ENCODE measurements at regions not wholly inside any gene's neighbourhood (a gene's known extent, or its start where the extent isn't known, plus 50 kb on each side); places are given as distances from the start of the nearest gene placed in this dataset.

DNA sequence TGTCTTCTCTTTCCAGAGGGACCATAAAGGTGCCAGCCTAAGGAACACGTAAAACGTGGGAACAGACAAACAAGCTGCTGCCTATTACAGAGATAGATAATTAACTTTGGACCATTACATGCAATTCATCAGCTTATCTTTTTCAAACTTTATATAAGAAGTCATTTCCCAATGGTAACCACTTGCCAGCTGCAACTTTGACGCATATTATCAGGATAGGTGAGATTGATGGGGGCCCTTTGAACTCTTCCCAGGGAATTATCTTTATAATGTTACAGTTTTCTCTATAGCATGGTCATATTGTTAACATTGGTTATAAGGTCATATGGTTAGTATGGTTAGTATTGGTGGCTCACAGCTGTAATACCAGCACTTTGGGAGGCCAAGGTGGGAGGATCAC is 94.1 kb upstream of the BMP2K start:
- no peaks in the 10 kb centered on the region for H3K4me1 Mint-ChIP-seq (ENCODE audit: low read depth in 2 of 2)
- H3K36me3 Mint-ChIP-seq = no peaks in the 10 kb centered on the region
- DNase-seq (ENCODE audit: low spot score) (no peak), ATAC-seq (no peak)
- H3K27me3 Mint-ChIP-seq = peaks cover 5 to 16% of the 10 kb centered on the region in 2 donors
- H3K27ac Mint-ChIP-seq = no peak overlapping the region
- no peaks in the 10 kb centered on the region for H3K9me3 Mint-ChIP-seq
- H3K4me3 Mint-ChIP-seq = no peak overlapping the region

- DNase-seq (ENCODE audit: low spot score) (no peak), ATAC-seq (no peak)
- Mint-ChIP-seq H3K4me3 (no peak overlapping the region), H3K9me3 (no peaks in the 10 kb centered on the region), H3K4me1 (ENCODE audit: low read depth in 2 of 2) (no peaks in the 10 kb centered on the region), H3K27me3 (peaks cover 5 to 16% of the 10 kb centered on the region in 2 donors), H3K27ac (no peak overlapping the region), H3K36me3 (no peaks in the 10 kb centered on the region)
Observed at GRCh38 chr4:78683352-78683751, 92.8 kb upstream of the BMP2K start.

DNA sequence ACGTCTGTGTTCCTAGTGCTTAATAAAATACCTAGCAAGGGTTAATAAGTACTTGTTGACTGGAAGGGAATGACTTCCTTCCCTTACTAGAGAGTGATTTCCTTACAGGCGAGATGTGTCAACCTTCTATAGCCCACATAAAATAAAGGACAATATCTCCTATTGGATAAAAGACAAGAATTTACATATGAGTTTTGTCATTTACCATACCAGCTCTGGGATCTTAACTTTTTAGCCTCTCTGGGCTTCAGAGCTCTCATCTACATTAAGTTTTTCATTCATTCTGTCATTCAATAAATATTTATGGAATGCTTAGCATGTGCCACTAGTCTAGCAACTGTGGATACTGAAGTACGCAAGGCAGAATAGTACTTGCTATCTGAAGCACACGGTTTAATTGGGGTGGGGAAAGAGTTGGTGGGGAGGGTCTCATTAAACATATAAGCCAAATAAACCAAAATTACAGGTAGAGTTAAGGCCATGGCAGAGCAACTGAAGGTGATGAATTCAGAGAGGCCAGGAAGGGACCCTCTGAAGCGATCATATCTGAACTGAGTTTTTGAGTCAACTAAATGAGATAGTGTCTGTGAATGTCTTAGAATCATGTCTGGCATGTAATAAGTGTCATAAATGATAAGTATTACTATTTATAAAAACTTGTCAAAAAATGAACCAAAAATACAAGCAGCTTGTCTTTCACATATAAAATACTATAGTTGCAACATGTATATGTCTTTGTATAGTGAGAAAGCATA is 91.6 kb upstream of the BMP2K start:
- H3K27me3 Mint-ChIP-seq = peaks cover 5 to 16% of the 10 kb centered on the region in 2 donors
- no peak for DNase-seq (ENCODE audit: low spot score)

GRCh38 chr4:78687818-78688217 is 88.3 kb upstream of the BMP2K start:
- peaks cover 0 to 3% of the 10 kb centered on the region in 2 donors for H3K4me1 Mint-ChIP-seq (ENCODE audit: low read depth in 2 of 2)
- peak in 1 of 2 donors; percentile 12 for ATAC-seq
- no peak overlapping the region for H3K4me3 Mint-ChIP-seq
- H3K27me3 Mint-ChIP-seq = peaks cover 6 to 31% of the 10 kb centered on the region in 2 donors
- no peak overlapping the region for H3K27ac Mint-ChIP-seq
- no peaks in the 10 kb centered on the region for H3K36me3 Mint-ChIP-seq
- no peak for DNase-seq (ENCODE audit: low spot score)
- no peaks in the 10 kb centered on the region for H3K9me3 Mint-ChIP-seq

More for the DNA sequence above, 91.6 kb upstream of the BMP2K start:
- H3K27ac Mint-ChIP-seq = no peak overlapping the region
- H3K9me3 Mint-ChIP-seq = no peaks in the 10 kb centered on the region
- H3K36me3 Mint-ChIP-seq = no peaks in the 10 kb centered on the region
- H3K4me1 Mint-ChIP-seq (ENCODE audit: low read depth in 2 of 2) = no peaks in the 10 kb centered on the region
- no peak overlapping the region for H3K4me3 Mint-ChIP-seq
- ATAC-seq = no peak

DNA sequence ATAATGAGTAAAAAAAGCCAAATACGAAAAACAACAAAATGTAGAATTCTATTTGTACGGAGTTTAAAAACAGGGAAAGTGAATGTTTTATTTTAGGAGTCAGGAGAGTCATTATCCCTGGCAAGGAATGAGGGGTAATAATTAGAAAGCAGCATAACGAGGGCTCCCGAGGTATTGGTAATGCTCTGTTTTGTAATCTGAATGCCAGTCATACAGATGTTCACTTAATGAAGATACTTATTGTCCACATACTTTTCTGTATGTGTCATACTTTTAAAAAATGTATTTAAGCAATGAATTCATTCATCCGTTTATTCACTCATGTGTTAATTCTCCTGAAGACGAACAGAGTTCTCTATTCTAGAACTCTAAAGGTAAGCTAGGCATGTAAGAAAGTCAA is 87.8 kb upstream of the BMP2K start:
- peaks cover 0 to 3% of the 10 kb centered on the region in 2 donors for H3K4me1 Mint-ChIP-seq (ENCODE audit: low read depth in 2 of 2)
- DNase-seq (ENCODE audit: low spot score) = no peak
- H3K4me3 Mint-ChIP-seq = no peak overlapping the region
- peaks cover 6 to 31% of the 10 kb centered on the region in 2 donors for H3K27me3 Mint-ChIP-seq
- no peak for ATAC-seq
- no peaks in the 10 kb centered on the region for H3K9me3 Mint-ChIP-seq
- no peaks in the 10 kb centered on the region for H3K36me3 Mint-ChIP-seq
- H3K27ac Mint-ChIP-seq = no peak overlapping the region

- H3K9me3 Mint-ChIP-seq = no peaks in the 10 kb centered on the region
- peaks cover 6 to 25% of the 10 kb centered on the region in 2 donors for H3K27me3 Mint-ChIP-seq
- H3K4me1 Mint-ChIP-seq (ENCODE audit: low read depth in 2 of 2) = peaks cover 0 to 3% of the 10 kb centered on the region in 2 donors
- H3K36me3 Mint-ChIP-seq = no peaks in the 10 kb centered on the region
- no peak for DNase-seq (ENCODE audit: low spot score)
- H3K4me3 Mint-ChIP-seq = no peak overlapping the region
- no peak overlapping the region for H3K27ac Mint-ChIP-seq
- ATAC-seq = no peak
Observed at GRCh38 chr4:78689261-78689660, 86.9 kb upstream of the BMP2K start.

DNA sequence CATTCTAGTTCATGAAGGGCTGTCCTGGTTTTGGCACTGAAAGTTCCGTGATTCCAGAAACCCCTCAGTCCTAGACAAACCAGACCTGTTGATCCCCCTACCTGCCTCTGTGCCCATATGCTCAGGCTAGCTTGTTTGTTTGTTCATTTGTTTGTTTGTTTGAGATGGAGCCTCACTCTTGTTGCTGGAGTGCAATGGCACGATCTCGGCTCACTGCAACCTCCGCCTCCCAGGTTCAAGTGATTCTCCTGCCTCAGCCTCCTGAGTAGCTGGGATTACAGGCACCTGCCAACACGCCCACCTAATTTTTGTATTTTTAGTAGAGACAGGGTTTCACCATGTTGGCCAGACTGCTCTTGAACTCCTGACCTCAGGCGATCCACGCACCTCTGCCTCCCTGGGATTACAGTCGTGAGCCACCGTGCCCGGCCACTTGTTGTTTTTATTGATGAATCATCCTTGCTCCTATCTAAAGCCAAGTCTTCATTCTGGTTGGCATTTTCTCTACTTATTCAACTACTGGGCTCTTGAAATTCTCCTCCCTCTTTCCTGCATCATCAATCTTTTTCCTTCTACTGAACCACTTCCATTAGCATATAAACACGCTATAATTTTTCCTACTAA is 86.3 kb upstream of the BMP2K start:
- no peaks in the 10 kb centered on the region for H3K36me3 Mint-ChIP-seq
- no peaks in the 10 kb centered on the region for H3K9me3 Mint-ChIP-seq
- no peak overlapping the region for H3K27ac Mint-ChIP-seq
- H3K27me3 Mint-ChIP-seq = peaks cover 6 to 23% of the 10 kb centered on the region in 2 donors
- no peak for DNase-seq (ENCODE audit: low spot score)
- ATAC-seq = no peak
- H3K4me1 Mint-ChIP-seq (ENCODE audit: low read depth in 2 of 2) = peaks cover 0 to 3% of the 10 kb centered on the region in 2 donors
- no peak overlapping the region for H3K4me3 Mint-ChIP-seq

DNA sequence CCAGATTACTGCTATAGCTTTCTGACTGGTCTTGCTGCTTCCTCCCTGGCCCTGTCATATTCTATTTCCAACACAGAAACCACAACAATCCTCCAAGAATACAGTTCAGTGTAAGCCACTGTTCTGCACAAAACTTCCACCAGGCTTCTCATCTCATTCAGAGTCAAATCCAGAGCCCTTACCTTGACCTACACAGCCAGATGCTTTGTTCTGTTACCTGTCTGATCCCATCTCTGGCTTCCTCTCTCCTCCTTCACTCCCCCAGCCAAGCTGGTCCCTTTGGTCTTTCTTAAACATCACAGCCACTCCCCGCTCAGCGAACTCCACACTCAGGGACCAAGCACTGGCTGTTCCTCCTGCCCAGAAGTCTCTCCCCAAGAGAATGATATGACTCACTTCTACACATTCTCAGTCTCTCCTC is 84.8 kb upstream of the BMP2K start:
- H3K4me3 Mint-ChIP-seq = no peak overlapping the region
- peak overlapping the region in 1 of 2 donors; percentile 54 for H3K27ac Mint-ChIP-seq
- H3K9me3 Mint-ChIP-seq = no peaks in the 10 kb centered on the region
- peaks cover 6 to 23% of the 10 kb centered on the region in 2 donors for H3K27me3 Mint-ChIP-seq
- H3K36me3 Mint-ChIP-seq = no peaks in the 10 kb centered on the region
- DNase-seq (ENCODE audit: low spot score) (no peak), ATAC-seq (no peak)
- H3K4me1 Mint-ChIP-seq (ENCODE audit: low read depth in 2 of 2) = peaks cover 0 to 3% of the 10 kb centered on the region in 2 donors

DNA sequence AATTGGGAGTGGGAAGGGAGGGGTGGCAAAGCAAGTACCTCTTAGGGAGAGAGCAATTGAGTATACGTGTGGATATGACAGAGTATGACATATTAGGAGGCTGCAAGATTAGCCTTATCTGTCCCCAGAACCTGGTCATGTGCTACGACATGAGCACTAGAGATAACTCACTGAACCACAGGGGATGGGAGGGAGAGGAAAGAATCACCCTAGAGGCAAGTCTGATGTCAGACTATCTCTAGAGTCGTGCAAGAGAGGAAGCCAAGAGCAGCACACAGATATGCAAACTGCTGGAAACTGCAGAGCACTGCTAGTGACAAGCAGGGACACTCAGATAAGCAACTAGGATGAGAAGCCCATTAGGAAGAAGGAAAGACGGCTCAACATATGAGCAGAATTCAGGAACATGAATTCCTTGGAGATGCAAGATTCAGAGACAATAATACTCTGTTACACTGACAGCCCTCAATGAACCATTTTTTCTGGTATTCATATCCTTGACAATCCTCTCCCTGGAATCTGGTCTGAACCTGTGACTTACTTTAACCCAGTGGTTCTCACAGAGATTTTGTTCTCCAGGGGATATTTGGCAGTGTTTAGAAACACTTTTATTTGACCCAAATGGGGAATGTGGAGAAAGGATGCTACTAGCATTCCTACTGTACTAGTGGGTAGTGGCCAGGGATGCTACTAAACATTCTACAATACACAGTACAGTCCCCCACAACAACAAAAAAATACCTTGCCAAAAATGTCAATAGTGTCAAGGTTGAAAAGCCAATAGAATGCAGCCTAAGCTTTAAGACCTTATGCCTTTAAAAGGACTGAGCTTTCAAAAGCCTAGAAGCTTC is 84.0 kb upstream of the BMP2K start:
- peaks cover 0 to 3% of the 10 kb centered on the region in 2 donors for H3K4me1 Mint-ChIP-seq (ENCODE audit: low read depth in 2 of 2)
- peak overlapping the region in 1 of 2 donors; percentile 54 for H3K27ac Mint-ChIP-seq
- ATAC-seq (peak; percentile 36 to 84), DNase-seq (ENCODE audit: low spot score) (no peak)
- H3K9me3 Mint-ChIP-seq = no peaks in the 10 kb centered on the region
- peaks cover 6 to 23% of the 10 kb centered on the region in 2 donors for H3K27me3 Mint-ChIP-seq
- H3K4me3 Mint-ChIP-seq = no peak overlapping the region
- no peaks in the 10 kb centered on the region for H3K36me3 Mint-ChIP-seq

- Mint-ChIP-seq H3K4me3 (no peak overlapping the region), H3K36me3 (no peaks in the 10 kb centered on the region), H3K4me1 (ENCODE audit: low read depth in 2 of 2) (peaks cover 0 to 3% of the 10 kb centered on the region in 2 donors), H3K9me3 (no peaks in the 10 kb centered on the region), H3K27me3 (peaks cover 6 to 23% of the 10 kb centered on the region in 2 donors), H3K27ac (no peak overlapping the region)
- ATAC-seq (no peak), DNase-seq (ENCODE audit: low spot score) (no peak)
Observed at GRCh38 chr4:78692822-78693170, 83.4 kb upstream of the BMP2K start.

- peak in 1 of 2 donors; percentile 54 for ATAC-seq
- H3K36me3 Mint-ChIP-seq = no peaks in the 10 kb centered on the region
- no peak overlapping the region for H3K4me3 Mint-ChIP-seq
- H3K27ac Mint-ChIP-seq = no peak overlapping the region
- no peaks in the 10 kb centered on the region for H3K9me3 Mint-ChIP-seq
- no peak for DNase-seq (ENCODE audit: low spot score)
- H3K27me3 Mint-ChIP-seq = peaks cover 6 to 23% of the 10 kb centered on the region in 2 donors
- H3K4me1 Mint-ChIP-seq (ENCODE audit: low read depth in 2 of 2) = peaks cover 0 to 3% of the 10 kb centered on the region in 2 donors
Observed at GRCh38 chr4:78693777-78694456, 82.2 kb upstream of the BMP2K start.

DNA sequence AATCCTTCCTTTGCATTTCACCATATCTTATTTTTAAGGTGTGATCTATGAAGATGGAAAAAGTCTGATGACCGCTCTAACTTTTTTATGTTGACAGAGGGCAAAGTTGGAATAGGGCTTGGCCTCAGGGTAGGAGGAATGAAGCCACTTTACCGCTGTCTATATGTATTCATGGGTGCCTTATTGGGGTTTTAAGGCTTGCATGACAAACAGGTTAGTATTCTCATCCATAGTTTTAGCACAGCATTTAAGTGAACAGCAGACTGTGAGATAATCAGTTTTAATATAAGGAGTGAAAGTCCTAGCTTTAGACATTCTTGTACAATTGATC is 81.7 kb upstream of the BMP2K start:
- peaks cover 6 to 23% of the 10 kb centered on the region in 2 donors for H3K27me3 Mint-ChIP-seq
- no peak overlapping the region for H3K27ac Mint-ChIP-seq
- no peaks in the 10 kb centered on the region for H3K36me3 Mint-ChIP-seq
- H3K4me1 Mint-ChIP-seq (ENCODE audit: low read depth in 2 of 2) = peaks cover 0 to 3% of the 10 kb centered on the region in 2 donors
- ATAC-seq (no peak), DNase-seq (ENCODE audit: low spot score) (no peak)
- H3K9me3 Mint-ChIP-seq = no peaks in the 10 kb centered on the region
- no peak overlapping the region for H3K4me3 Mint-ChIP-seq

GRCh38 chr4:78695910-78696309 is 80.2 kb upstream of the BMP2K start:
- DNase-seq (ENCODE audit: low spot score) (no peak), ATAC-seq (no peak)
- Mint-ChIP-seq H3K36me3 (no peaks in the 10 kb centered on the region), H3K27ac (no peak overlapping the region), H3K9me3 (no peaks in the 10 kb centered on the region), H3K27me3 (peaks cover 6 to 10% of the 10 kb centered on the region in 2 donors), H3K4me1 (ENCODE audit: low read depth in 2 of 2) (peaks cover 0 to 3% of the 10 kb centered on the region in 2 donors), H3K4me3 (no peak overlapping the region)

Data from natural killer cell treated with Interleukin-12 subunit alpha and Interleukin-12 subunit beta and Interleukin-15 and Interleukin-18, amount 100 ng/mL, for 72 hours (primary cell).